ENCODE measurements at regions not wholly inside any gene's neighbourhood (a gene's known extent, or its start where the extent isn't known, plus 50 kb on each side); places are given as distances from the start of the nearest gene placed in this dataset.

DNA sequence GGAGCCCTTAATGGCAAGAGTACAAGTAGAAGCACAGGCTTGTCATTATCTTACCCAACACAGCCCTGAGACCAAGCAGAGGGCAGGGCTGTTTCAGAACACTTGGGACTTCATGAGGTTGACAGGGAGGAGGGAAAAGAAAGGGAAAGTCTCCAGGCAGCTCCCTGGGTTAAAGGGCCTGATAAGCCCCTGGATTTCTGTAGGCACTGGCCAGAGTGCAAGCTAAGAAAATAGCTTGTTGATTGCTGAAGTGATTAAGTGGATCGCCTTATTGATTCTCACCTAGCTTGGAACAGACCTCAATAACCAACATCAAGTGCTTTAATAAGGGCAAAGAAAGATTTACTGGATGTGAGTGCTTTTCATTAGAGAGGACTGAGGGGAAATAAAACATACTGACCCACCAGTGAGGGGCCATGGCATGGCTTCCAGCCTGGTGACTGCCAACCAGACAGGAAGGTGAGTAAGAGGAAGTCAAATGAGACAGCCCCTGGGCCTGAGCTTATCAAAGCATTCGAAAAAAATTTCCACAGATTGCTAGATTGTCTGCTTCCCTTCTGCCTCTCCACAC lies 121.4 kb upstream of the NFIA start:
- Histone ChIP-seq H3K27ac (ENCODE audit: low read depth, low read length) (no peak overlapping the region), H3K9me3 (ENCODE audit: control insufficient read depth, insufficient read depth, low read length) (peaks cover 8% of the 10 kb centered on the region; the same call in 1 of the 2 replicates), H3K27me3 (ENCODE audit: control insufficient read depth, insufficient read depth, low read length) (no peaks in the 10 kb centered on the region), H3K4me3 (ENCODE audit: low read depth, low read length) (no peak overlapping the region)
- TF ChIP-seq, protein P1, sequence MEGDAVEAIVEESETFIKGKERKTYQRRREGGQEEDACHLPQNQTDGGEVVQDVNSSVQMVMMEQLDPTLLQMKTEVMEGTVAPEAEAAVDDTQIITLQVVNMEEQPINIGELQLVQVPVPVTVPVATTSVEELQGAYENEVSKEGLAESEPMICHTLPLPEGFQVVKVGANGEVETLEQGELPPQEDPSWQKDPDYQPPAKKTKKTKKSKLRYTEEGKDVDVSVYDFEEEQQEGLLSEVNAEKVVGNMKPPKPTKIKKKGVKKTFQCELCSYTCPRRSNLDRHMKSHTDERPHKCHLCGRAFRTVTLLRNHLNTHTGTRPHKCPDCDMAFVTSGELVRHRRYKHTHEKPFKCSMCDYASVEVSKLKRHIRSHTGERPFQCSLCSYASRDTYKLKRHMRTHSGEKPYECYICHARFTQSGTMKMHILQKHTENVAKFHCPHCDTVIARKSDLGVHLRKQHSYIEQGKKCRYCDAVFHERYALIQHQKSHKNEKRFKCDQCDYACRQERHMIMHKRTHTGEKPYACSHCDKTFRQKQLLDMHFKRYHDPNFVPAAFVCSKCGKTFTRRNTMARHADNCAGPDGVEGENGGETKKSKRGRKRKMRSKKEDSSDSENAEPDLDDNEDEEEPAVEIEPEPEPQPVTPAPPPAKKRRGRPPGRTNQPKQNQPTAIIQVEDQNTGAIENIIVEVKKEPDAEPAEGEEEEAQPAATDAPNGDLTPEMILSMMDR (IDR thresholded peaks at IDR 0.05; ENCODE audit: low read depth, low read length), result no peak
- no peak for DNase-seq (ENCODE audit: low read depth, low spot score)
- ChIA-PET POLR2A (no interaction called here), CTCF (interaction anchor here (1.3 kb wide), 1 partner anchor 89 kb away, joined by 3 read pairs; no protein-coding TSS in a partner anchor)

DNA sequence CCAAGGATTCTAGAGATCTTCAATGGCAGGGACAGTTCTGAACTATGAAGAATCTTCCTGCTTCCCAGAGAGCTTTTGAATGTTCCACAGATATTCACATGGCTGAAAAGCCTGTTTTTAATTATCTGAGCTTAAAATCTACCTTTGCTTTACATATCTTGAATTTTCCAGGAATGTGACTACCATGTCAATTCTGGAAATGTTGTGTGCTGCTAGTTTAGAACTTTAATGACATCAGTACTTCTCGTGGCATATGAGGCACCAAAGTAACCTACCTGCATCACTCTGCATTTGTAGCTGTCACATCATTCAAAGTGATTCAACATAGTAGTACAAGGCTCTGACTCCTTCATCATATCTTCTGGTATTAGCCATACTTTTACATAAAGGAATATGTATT lies 122.7 kb upstream of the NFIA start:
- Histone ChIP-seq H3K27me3 (ENCODE audit: control insufficient read depth, insufficient read depth, low read length) (no peaks in the 10 kb centered on the region), H3K27ac (ENCODE audit: low read depth, low read length) (no peak overlapping the region), H3K4me3 (ENCODE audit: low read depth, low read length) (no peak overlapping the region), H3K9me3 (ENCODE audit: control insufficient read depth, insufficient read depth, low read length) (no peaks in the 10 kb centered on the region)
- TF ChIP-seq, protein P1 (IDR thresholded peaks at IDR 0.05; ENCODE audit: low read depth, low read length), result no peak
- DNase-seq (ENCODE audit: low read depth, low spot score), result no peak
- ChIA-PET POLR2A (no interaction called here), CTCF (interaction anchor here (1.1 to 1.3 kb wide), 2 partner anchors 90 kb away, joined by 3 read pairs; no protein-coding TSS in a partner anchor)

DNA sequence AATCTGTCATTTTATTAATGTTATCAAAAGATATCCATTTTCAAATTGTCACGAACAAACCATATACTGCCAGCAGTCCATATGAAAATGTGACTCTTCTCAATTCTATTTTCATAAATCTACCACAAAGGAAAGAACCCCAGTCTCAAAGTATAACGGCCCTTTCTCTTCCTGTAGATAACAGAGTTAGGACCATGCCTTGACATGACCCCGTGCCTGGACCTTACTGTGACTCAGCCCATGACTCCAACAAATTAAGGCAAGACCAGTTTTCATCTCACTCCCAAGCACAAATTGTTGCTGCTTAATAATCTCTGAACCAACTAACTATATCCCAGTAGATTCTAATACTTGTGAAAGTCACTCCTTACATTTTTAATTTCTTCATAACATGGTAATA lies 124.4 kb upstream of the NFIA start:
- Histone ChIP-seq H3K27me3 (ENCODE audit: control insufficient read depth, insufficient read depth, low read length) (no peaks in the 10 kb centered on the region), H3K9me3 (ENCODE audit: control insufficient read depth, insufficient read depth, low read length) (no peaks in the 10 kb centered on the region), H3K27ac (ENCODE audit: low read depth, low read length) (no peak overlapping the region), H3K4me3 (ENCODE audit: low read depth, low read length) (no peak overlapping the region)
- POLR2A ChIA-PET, result no interaction called here
- no peak for DNase-seq (ENCODE audit: low read depth, low spot score)
- TF ChIP-seq, protein P1 (IDR thresholded peaks at IDR 0.05; ENCODE audit: low read depth, low read length), result no peak
- CTCF ChIA-PET, result no interaction called here

DNA sequence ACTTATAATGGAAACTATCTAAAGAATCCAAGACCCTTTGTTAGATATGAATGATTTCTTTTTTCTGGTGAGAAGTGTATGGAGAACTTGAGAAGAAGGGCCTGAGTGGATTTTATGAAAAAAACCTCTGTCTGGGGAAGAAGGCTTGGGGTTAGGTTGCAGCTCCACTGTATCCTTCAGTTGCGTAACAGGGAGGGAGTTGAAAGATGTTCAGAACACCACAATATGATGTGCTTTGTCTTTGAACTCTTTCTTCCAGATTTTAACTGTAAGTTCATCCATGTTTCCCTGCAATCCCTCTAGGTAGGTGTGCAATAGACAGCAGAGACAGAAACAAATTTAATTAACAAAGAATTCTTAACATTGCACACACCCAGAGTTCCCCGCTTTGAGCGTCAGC lies 125.8 kb upstream of the NFIA start:
- DNase-seq (ENCODE audit: low read depth, low spot score), result no peak
- Histone ChIP-seq H3K9me3 (ENCODE audit: control insufficient read depth, insufficient read depth, low read length) (no peaks in the 10 kb centered on the region), H3K27ac (ENCODE audit: low read depth, low read length) (no peak overlapping the region), H3K4me3 (ENCODE audit: low read depth, low read length) (no peak overlapping the region), H3K27me3 (ENCODE audit: control insufficient read depth, insufficient read depth, low read length) (no peaks in the 10 kb centered on the region)
- POLR2A ChIA-PET, result no interaction called here
- CTCF ChIA-PET, result no interaction called here
- TF ChIP-seq, protein P1 (IDR thresholded peaks at IDR 0.05; ENCODE audit: low read depth, low read length), result no peak

DNA sequence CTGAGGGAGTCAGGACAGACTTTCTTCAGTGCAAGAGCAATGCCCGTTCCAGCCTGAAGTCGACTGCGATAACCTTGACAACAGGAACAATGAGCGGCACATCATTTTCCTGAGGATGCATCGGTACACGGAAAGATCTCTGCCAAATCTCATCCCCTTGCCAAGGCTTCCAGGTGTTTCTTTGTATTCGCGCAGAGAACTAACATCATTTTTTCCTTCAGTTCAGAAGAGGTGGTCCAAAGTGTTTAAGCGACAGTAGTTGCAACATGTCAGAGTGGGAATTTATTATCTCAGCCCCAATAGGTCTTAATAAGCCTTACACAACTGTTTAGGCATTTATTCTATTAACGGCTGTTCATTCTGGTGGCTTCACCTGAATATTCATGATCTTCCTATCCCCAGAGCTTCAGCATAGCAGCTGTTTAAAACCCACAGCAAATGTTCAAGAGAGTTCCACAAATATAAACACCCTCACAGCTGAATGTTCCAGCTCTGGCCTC lies 129.7 kb upstream of the NFIA start:
- H3K9me3 ChIP-seq (ENCODE audit: control insufficient read depth, insufficient read depth, low read length), result no peaks in the 10 kb centered on the region
- no peak for DNase-seq (ENCODE audit: low read depth, low spot score)
- ChIA-PET CTCF (no interaction called here), POLR2A (no interaction called here)
- no peak overlapping the region for H3K27ac ChIP-seq (ENCODE audit: low read depth, low read length)
- H3K4me3 ChIP-seq (ENCODE audit: low read depth, low read length), result no peak overlapping the region
- TF ChIP-seq, protein P1 (IDR thresholded peaks at IDR 0.05; ENCODE audit: low read depth, low read length), result no peak
- H3K27me3 ChIP-seq (ENCODE audit: control insufficient read depth, insufficient read depth, low read length), result peaks cover 4% of the 10 kb centered on the region
